DMS 273 (cell line): ENCODE measurements at regions not wholly inside any gene's neighbourhood (a gene's known extent, or its start where the extent isn't known, plus 50 kb on each side); places are given as distances from the start of the nearest gene placed in this dataset.

Experiments used
- DNase-seq: peaks from one replicate; lab custom pipeline; 2025; ENCODE audit not compliant: unreplicated experiment; lab: John Stamatoyannopoulos, UW

GRCh38 chr10:3980660-3981059 is 195.7 kb upstream of the KLF6 start:
- DNase-seq = no peak

- DNase-seq = no peak
Observed at GRCh38 chr10:3980144-3980543, 195.1 kb upstream of the KLF6 start.

GRCh38 chr10:3978761-3979160 is 193.8 kb upstream of the KLF6 start:
- no peak for DNase-seq

GRCh38 chr10:3978174-3978573 is 193.2 kb upstream of the KLF6 start:
- DNase-seq = no peak

- DNase-seq = no peak
Observed at GRCh38 chr10:3977761-3978160, 192.8 kb upstream of the KLF6 start.

GRCh38 chr10:3976718-3977117 is 191.7 kb upstream of the KLF6 start:
- DNase-seq = no peak

- no peak for DNase-seq
Observed at GRCh38 chr10:3976171-3976570, 191.2 kb upstream of the KLF6 start.

- no peak for DNase-seq
Observed at GRCh38 chr10:3975016-3975415, 190.0 kb upstream of the KLF6 start.

- DNase-seq = no peak
Observed at GRCh38 chr10:3972460-3973301, 187.7 kb upstream of the KLF6 start.

- no peak for DNase-seq
Observed at GRCh38 chr10:3971713-3972112, 186.7 kb upstream of the KLF6 start.

GRCh38 chr10:3969876-3970666 is 185.1 kb upstream of the KLF6 start:
- no peak for DNase-seq

- DNase-seq = no peak
Observed at GRCh38 chr10:3968727-3969126, 183.7 kb upstream of the KLF6 start.

- DNase-seq = no peak
Observed at GRCh38 chr10:3964516-3964915, 179.5 kb upstream of the KLF6 start.

- DNase-seq = no peak
Observed at GRCh38 chr10:3963191-3963673, 178.2 kb upstream of the KLF6 start.

- DNase-seq = no peak
Observed at GRCh38 chr10:3961082-3961481, 176.1 kb upstream of the KLF6 start.

GRCh38 chr10:3960496-3960895 is 175.5 kb upstream of the KLF6 start:
- DNase-seq = no peak

GRCh38 chr10:3959370-3960325 is 174.6 kb upstream of the KLF6 start:
- no peak for DNase-seq

GRCh38 chr10:3958472-3958996 is 173.5 kb upstream of the KLF6 start:
- no peak for DNase-seq

GRCh38 chr10:3955955-3956617 is 171.1 kb upstream of the KLF6 start:
- DNase-seq = no peak

GRCh38 chr10:3955493-3955892 is 170.5 kb upstream of the KLF6 start:
- DNase-seq = no peak
